NCI-H526 treated with DMSO at 0.1 percent for 48 hours (cell line): ENCODE measurements at regions not wholly inside any gene's neighbourhood (a gene's known extent, or its start where the extent isn't known, plus 50 kb on each side); places are given as distances from the start of the nearest gene placed in this dataset.
"Not testable (repeated sequence)": the region's sequence is repeated elsewhere in the genome, so short reads cannot be mapped to it uniquely, and the experiment has no call there.

Experiments
- DNase-seq: peaks from one replicate; lab custom pipeline; 2025; lab: John Stamatoyannopoulos, UW

GRCh38 chr10:37572206-37572605, 285.2 kb downstream of the ZNF248 start:
- no peak for DNase-seq

- DNase-seq = no peak
Observed at GRCh38 chr10:37566332-37566731, 291.1 kb downstream of the ZNF248 start.

- no peak for DNase-seq
Observed at GRCh38 chr10:37563715-37564108, 293.7 kb downstream of the ZNF248 start.

DNA sequence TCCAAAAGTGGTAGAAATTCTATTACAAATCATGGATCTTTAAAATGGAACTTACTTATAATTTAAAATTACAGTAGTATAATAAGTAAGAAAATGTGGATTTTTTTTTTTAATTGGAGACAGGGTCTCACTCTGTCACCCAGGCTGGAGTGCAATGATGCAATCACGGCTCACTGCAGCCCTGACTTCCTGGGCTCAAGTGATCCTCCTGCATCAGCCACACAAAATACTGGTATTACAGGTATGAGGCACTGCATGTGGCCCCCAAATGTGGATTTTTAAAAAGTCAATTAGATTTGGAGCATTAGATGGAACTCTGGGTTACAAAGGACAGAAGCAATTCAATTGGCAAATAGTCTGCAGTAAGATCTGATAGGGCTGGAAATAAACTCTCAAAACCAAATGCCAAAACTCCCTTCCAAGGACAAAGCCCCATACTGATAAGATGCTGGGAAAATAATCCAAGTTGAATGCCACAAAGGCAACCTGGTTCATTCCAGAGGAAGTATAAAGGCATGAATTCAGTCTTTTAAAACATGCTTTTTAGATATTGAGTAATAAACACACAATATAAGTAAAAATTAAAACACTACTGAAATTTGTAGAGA, 294.2 kb downstream of the ZNF248 start:
- DNase-seq = no peak

GRCh38 chr10:37552881-37553280, 304.5 kb downstream of the ZNF248 start:
- no peak for DNase-seq

DNA sequence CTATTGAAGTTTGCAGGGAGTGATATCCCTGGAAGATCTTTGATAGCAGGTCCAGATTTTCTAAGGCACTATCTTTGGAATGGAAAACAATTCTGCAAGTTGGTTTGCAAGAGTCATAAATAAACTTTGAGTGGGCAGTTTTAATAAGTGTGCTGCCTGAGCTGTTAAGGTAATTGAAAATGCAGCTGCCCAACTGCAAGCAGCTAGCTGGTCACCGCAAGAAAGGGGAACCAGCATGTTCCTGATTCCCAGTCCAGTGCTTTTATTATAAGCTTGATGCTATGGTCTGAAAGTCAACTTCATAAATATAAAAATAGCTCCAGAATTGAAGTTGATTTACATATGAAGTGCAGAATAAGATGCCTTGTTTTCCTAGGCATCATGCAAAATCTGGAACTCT, 308.4 kb downstream of the ZNF248 start:
- no peak for DNase-seq

- no peak for DNase-seq
Observed at GRCh38 chr10:37535459-37536246, 321.8 kb downstream of the ZNF248 start.

DNA sequence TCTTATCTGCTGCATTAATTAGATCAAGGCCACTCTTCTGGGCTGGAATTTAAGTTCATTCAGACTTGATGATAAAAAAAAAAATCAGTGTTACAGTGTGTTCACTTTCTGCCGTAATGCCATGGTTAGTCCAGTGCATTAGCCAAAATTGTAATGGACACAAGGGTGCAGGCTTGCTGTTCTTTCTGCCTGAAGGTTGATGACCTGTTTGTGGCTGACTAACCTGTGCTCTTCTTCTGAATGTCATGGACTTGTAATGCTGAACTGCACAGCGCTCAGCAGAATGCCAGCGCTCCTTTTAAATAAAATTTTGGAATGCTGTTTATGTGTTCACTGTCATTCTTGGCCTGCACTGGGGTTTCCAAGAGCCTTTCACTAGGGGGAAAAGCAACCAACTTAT, 323.2 kb downstream of the ZNF248 start:
- no peak for DNase-seq

GRCh38 chr10:37525410-37525809, 332.0 kb downstream of the ZNF248 start:
- DNase-seq = not testable (repeated sequence)

DNA sequence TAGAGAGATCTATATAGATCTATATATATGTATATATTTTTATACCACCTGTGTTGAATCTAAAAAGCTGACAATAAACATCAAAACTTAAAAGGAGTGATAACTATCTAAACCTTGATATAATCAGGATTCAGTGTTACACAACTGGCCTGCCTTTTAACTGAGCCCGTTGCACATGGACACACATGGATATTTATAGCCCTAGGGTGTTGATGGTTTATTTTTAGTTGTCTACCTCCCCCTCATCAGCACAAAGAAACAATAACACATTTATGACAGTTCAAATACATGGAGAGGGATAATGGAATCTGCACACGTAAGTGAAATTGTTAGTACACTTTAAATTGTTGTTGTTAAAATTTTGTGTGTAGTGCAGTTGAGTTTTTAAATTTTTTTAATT, 336.9 kb downstream of the ZNF248 start:
- DNase-seq = no peak

DNA sequence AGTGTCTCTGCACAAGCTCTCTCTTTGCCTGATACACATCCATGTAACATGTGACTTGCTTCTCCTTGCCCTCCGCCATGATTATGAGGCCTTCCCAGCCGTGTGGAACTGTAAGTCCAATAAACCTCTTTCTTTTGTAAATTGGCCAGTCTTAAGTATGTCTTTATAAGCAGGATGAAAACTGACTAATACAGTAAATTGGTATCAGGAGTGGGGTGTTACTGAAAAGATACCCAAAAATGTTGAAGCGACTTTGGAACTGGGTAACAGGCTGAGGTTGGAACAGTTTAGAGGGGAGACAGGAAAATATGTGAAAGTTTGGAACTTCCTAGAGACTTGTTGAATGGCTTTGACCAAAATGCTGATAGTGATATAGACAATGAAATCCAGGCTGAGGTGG, 346.9 kb downstream of the ZNF248 start:
- DNase-seq = not testable (repeated sequence)

- DNase-seq = no peak
Observed at GRCh38 chr10:37496061-37496460, 361.3 kb downstream of the ZNF248 start.

DNA sequence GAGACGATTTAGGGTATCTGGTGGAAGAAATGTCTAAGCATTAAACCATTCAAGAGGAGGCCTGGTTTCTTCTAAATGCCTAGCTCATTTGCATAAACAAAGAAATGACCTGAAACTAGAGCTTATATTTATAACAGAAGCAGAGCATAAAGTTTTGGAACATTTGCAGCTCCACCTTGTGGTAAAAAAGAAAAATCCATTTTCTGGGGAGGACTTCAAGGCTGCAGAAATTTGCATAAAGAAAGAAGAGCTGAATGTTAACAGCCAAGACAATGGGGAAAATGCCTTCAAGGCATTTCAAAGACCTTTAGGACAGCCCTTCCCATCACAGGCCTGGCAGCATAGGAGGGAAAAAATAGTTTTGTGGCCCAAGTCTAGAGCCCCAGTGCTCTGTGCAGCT, 362.0 kb downstream of the ZNF248 start:
- DNase-seq = peak; percentile 29

GRCh38 chr10:37493185-37493796, 364.1 kb downstream of the ZNF248 start:
- DNase-seq = not testable (repeated sequence)

DNA sequence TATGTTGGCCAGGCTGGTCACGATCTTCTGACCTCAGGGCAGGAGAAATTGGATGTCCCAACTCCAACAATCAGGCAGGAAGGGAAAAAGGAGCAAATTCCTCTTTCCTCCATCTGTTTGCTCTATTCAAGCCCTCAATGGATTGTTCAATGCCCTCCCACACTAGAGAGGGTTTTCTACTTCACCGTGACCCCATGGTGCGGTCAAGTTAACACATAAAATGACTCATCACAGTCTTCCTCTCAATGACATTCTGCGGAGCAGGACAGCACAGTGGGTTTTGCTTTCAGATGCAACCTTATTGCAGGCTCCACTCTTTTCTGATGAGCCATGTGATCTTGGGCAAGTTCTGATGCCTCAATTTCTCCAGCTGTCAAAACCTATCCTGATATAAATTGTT, 364.9 kb downstream of the ANKRD30A start:
- DNase-seq = no peak

GRCh38 chr10:37489658-37490003, 364.2 kb downstream of the ANKRD30A start:
- no peak for DNase-seq

DNA sequence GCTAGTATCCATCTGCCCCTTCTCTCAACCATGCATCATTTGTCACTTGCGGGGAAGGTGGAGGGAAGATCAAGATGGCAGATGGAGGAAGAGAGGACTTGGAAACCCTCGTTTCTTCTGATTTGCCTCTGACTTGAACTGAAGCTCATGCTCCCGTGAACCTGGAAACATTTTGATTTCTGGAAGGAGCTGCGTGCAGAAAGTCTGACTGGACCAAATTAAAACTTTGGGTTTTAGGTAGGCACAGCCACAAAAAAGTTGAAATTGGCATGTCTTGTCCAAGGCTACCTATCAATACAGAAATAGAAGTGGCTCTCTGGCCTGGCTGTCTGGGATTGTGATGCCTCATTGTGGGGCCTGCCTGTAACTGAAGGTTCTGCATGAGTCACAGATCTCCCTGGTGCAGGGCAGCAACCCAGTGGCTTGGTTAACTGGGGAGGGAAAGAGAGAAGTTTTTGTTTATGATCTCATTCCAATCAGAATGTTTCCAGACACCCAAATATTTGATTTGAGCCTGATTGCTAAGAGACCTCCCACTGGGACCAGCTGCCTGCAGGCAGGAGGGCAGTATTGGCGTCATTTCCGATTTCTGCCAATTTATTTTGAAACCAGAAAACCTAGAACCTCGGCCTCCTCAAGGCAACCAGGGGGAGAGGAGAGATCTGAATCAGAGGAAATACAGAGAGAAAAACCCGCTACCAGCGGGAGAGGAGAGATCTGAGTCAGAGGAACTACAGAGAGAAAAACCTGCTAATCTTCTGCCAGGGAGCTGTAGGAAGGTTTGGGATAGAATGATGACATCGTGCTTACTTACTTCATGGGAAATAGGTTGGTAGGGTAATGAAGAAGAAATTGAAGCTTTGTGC, 363.6 kb downstream of the ANKRD30A start:
- DNase-seq = no peak

DNA sequence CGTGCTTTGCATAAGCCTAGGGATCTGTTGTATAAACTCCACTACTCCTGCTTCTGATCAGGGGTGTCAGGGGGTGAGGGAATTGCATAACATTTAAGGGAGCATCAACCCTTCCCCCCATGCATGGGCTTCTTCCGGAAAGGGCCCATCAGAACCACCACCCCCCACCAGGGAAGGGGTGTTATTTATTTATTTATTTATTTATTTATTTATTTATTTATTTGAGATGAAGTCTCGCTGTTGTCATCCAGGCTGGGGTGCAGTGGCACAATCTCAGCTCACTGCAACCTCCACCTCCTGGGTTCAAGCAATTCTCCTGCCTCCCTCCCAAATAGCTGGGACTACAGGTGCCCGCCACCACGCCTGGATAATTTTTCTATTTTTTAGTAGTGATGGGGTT, 355.2 kb downstream of the ANKRD30A start:
- not testable (repeated sequence) for DNase-seq

GRCh38 chr10:37479469-37479868, 354.1 kb downstream of the ANKRD30A start:
- no peak for DNase-seq

DNA sequence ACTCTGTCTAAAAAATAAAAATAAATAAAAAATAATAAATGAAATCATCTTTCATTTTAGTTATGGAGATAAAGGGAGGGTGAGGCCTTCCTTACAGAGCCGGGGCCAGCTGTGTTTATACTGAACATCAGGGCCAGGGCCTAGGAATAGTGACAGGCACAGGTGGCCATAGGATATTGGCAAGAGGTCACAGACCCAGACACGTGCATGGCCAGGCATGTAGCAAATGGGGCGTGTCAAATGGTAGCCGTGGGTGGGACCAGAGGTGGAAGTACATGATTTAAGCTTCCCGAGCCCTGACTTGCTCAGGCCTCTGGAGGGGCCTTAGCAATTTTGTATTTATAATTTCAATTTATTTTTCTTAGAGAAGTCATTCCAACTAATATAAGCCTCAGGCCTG, 353.0 kb downstream of the ANKRD30A start:
- DNase-seq = no peak

- DNase-seq = no peak
Observed at GRCh38 chr10:37476285-37476684, 350.9 kb downstream of the ANKRD30A start.

- DNase-seq = no peak
Observed at GRCh38 chr10:37474645-37475044, 349.2 kb downstream of the ANKRD30A start.
